Neuronal stem cell (in vitro differentiated cells): ENCODE measurements at regions not wholly inside any gene's neighbourhood (a gene's known extent, or its start where the extent isn't known, plus 50 kb on each side); places are given as distances from the start of the nearest gene placed in this dataset.

ENCODE experiments used
- DNase-seq: peaks from one replicate; pipeline ENCODE4 v3.0.0-alpha.2; 2013; ENCODE audit warnings: low spot score
- H2AFZ ChIP-seq: one replicate; pipeline ENCODE4 v1.6.1; 2013; ENCODE audit warnings: mild to moderate bottlenecking, low read length, inconsistent platforms
- H2AK5ac ChIP-seq: 2 replicates; pipeline ENCODE4 v1.6.1; 2013; ENCODE audit warnings: low read depth, mild to moderate bottlenecking, inconsistent platforms, low read length, moderate library complexity, mixed read lengths
- H2BK120ac ChIP-seq: 2 replicates; pipeline ENCODE4 v1.6.1; 2013; ENCODE audit warnings: low read depth, mild to moderate bottlenecking, inconsistent platforms, low read length, moderate library complexity, mixed read lengths
- H2BK12ac ChIP-seq: one replicate; pipeline ENCODE4 v1.6.1; 2013; ENCODE audit warnings: low read length, inconsistent platforms
- H2BK15ac ChIP-seq: 2 replicates; pipeline ENCODE4 v1.6.1; 2013; ENCODE audit warnings: mild to moderate bottlenecking, low read length, inconsistent platforms, mixed read lengths
- H2BK5ac ChIP-seq: one replicate; pipeline ENCODE4 v1.6.1; 2013; ENCODE audit warnings: inconsistent platforms, mild to moderate bottlenecking, low read length, moderate library complexity
- H3K14ac ChIP-seq: one replicate; pipeline ENCODE4 v1.6.1; 2013; ENCODE audit warnings: low read length, inconsistent platforms
- H3K18ac ChIP-seq: 2 replicates; pipeline ENCODE4 v1.6.1; 2013; ENCODE audit warnings: low read length, inconsistent platforms
- H3K23ac ChIP-seq: 2 replicates; pipeline ENCODE4 v1.6.1; 2013; ENCODE audit warnings: low read depth, mild to moderate bottlenecking, mixed read lengths, low read length, inconsistent platforms; ENCODE audit not compliant: poor library complexity
- H3K27ac ChIP-seq: replicated peaks from 3 replicates; pipeline ENCODE4 v1.5.1; 2013; ENCODE audit warnings: low read length, inconsistent platforms
- H3K27me3 ChIP-seq, 3 experiments: 2 replicates each; pipeline ENCODE4 v1.6.1; 2013; ENCODE audit warnings: low read length in 3 of 3, mild to moderate bottlenecking in 2 of 3, inconsistent platforms in 1 of 3, low read depth in 1 of 3, mixed read lengths in 1 of 3, moderate library complexity in 1 of 3; ENCODE audit not compliant: control insufficient read depth in 3 of 3, insufficient read depth in 3 of 3
- H3K36me3 ChIP-seq, 2 donors: replicated peaks in 1 of 2; 2 replicates each; pipeline ENCODE4 v1.6.1; 2013; ENCODE audit warnings: low read length in 2 of 2; ENCODE audit not compliant: control insufficient read depth in 2 of 2, insufficient read depth in 2 of 2
- H3K4ac ChIP-seq: 2 replicates; pipeline ENCODE4 v1.6.1; 2013; ENCODE audit warnings: inconsistent platforms, mild to moderate bottlenecking, low read length, moderate library complexity
- H3K4me1 ChIP-seq, 2 donors: 1 replicate in 1 of 2; 2 replicates in 1 of 2; pipeline ENCODE4 v1.6.1; 2013; ENCODE audit warnings: low read length in 2 of 2, low read depth in 1 of 2; ENCODE audit not compliant: control insufficient read depth in 2 of 2, insufficient read depth in 1 of 2
- H3K4me2 ChIP-seq: one replicate; pipeline ENCODE4 v1.6.1; 2013; ENCODE audit warnings: mild to moderate bottlenecking, low read length, inconsistent platforms; ENCODE audit not compliant: insufficient read depth, poor library complexity, severe bottlenecking
- H3K4me3 ChIP-seq, 2 donors: 2 replicates each; pipeline ENCODE4 v1.5.1; 2013; ENCODE audit warnings: low read length in 2 of 2, mild to moderate bottlenecking in 2 of 2, inconsistent platforms in 1 of 2, moderate library complexity in 1 of 2
- H3K79me1 ChIP-seq: one replicate; pipeline ENCODE4 v1.6.1; 2013; ENCODE audit warnings: low read depth, mild to moderate bottlenecking, inconsistent platforms, low read length, moderate library complexity
- H3K9ac ChIP-seq: one replicate; pipeline ENCODE4 v1.6.1; 2013; ENCODE audit warnings: mild to moderate bottlenecking, low read depth, low read length, inconsistent platforms; ENCODE audit not compliant: poor library complexity
- H3K9me3 ChIP-seq, 2 donors: replicated peaks in 1 of 2; 2 replicates each; pipeline versions ENCODE3 to v1.6.1; 2013; ENCODE audit warnings: low read length in 2 of 2, mild to moderate bottlenecking in 2 of 2, inconsistent platforms in 1 of 2, low read depth in 1 of 2, mixed read lengths in 1 of 2, moderate library complexity in 1 of 2; ENCODE audit not compliant: control insufficient read depth in 2 of 2, insufficient read depth in 1 of 2
- H4K8ac ChIP-seq: one replicate; pipeline ENCODE4 v1.6.1; 2013; ENCODE audit warnings: low read depth, mild to moderate bottlenecking, inconsistent platforms, low read length, moderate library complexity
- H4K91ac ChIP-seq: one replicate; pipeline ENCODE4 v1.6.1; 2013; ENCODE audit warnings: low read length, low read depth, mild to moderate bottlenecking, inconsistent platforms; ENCODE audit not compliant: poor library complexity
- WGBS, 2 donors: extraction: QIAGEN DNeasy Blood & Tissue Kit; methylation state at CpG; one replicate each; pipeline ENCODE4 v1.1.7; 2013; ENCODE audit warnings: missing lambda C conversion rate in 2 of 2, mixed read lengths in 1 of 2; ENCODE audit not compliant: insufficient read length in 2 of 2, insufficient replicate concordance in 1 of 2; ENCODE audit errors: extremely low coverage in 2 of 2; 5-methylcytosine and 5-hydroxymethylcytosine counted together

DNA sequence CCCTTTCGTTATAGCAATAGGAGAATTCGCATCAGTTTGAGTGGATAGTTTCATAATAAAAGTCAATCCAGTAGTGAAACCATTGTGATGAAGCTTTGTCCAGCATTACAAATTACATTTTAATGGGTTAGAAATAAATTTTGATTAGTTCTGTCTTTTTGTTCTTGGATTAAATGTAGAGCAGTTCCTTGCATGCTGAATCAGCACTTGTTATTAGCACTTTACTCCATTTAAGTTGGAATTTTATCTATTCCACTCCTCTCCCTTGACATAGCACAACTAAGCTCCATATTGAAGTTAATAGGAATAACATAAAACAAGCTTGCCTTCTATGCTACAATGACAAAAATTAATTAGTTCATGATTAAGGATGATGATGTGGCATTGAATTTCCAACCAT, 624.1 kb downstream of the CCDC85A start:
- Histone ChIP-seq H3K4ac (no peak overlapping the region), H3K27ac (no peak overlapping the region), H2BK120ac (no peak overlapping the region), H3K4me3 (no peak overlapping the region), H3K79me1 (no peaks in the 10 kb centered on the region), H2BK12ac (no peak overlapping the region), H2BK5ac (no peak overlapping the region), H3K36me3 (no peaks in the 10 kb centered on the region), H4K8ac (no peak overlapping the region), H3K14ac (no peak overlapping the region), H3K18ac (no peak overlapping the region), H3K9me3 (no peaks in the 10 kb centered on the region), H2BK15ac (no peak overlapping the region), H3K4me2 (no peak overlapping the region), H3K27me3 (no peaks in the 10 kb centered on the region), H3K23ac (no peak overlapping the region), H2AK5ac (no peak overlapping the region), H4K91ac (no peak overlapping the region), H3K9ac (no peak overlapping the region), H2AFZ (no peak overlapping the region), H3K4me1 (no peaks in the 10 kb centered on the region)
- WGBS, 2 donors: no CpG with 5 or more reads among the region's 2 CpGs
- no peak for DNase-seq

DNA sequence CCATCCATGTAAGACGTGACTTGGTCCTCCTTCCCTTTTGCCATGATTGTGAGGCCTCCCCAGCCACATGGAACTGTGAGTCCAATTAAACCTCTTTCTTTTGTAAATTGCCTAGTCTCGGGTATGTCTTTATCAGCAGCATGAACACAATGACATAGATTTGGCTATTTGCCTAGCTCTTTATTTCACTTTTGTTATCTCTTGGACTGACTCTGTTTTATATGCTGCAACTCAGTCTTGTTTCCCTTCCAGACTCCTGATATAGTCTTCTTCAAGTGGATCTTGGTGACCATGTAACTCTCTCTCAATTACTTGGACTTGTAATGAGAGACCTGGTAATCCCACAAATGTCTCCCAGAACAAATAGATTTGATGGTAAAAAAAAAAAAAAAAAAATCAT, 627.6 kb downstream of the CCDC85A start:
- Histone ChIP-seq H2BK15ac (no peak overlapping the region), H2AFZ (no peak overlapping the region), H2BK12ac (no peak overlapping the region), H3K4me1 (no peaks in the 10 kb centered on the region), H2BK120ac (no peak overlapping the region), H3K18ac (no peak overlapping the region), H4K91ac (no peak overlapping the region), H3K27ac (no peak overlapping the region), H2BK5ac (no peak overlapping the region), H3K4ac (no peak overlapping the region), H3K9me3 (no peaks in the 10 kb centered on the region), H3K9ac (no peak overlapping the region), H3K14ac (no peak overlapping the region), H4K8ac (no peak overlapping the region), H2AK5ac (no peak overlapping the region), H3K27me3 (no peaks in the 10 kb centered on the region), H3K36me3 (no peaks in the 10 kb centered on the region), H3K79me1 (no peaks in the 10 kb centered on the region), H3K4me3 (no peak overlapping the region), H3K23ac (no peak overlapping the region), H3K4me2 (no peak overlapping the region)
- DNase-seq: no peak
- WGBS, 2 donors: no CpG with 5 or more reads among the region's 2 CpGs

DNA sequence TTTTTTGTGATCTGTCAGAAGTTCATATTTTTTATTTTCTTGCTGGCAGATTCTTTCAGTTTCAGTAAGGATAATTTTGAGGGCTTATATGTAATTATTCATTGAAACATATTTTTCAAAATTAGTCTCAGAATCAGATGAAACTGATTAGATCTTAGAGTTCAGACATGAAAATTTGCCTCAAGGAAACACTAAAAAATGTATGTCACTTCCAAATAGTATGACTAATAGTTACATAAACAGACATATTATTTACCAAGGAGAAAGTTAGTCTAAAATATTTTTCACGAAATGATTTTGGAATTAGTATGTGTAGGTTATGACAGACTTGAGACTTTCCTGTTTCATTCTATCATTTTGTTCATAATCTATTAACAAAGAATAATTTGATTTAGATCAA, 628.6 kb downstream of the CCDC85A start:
- DNase-seq: no peak
- H3K4me2 ChIP-seq: no peak overlapping the region
- no peak overlapping the region for H3K18ac ChIP-seq
- no peak overlapping the region for H2BK120ac ChIP-seq
- H2BK12ac ChIP-seq: no peak overlapping the region
- no peak overlapping the region for H2AFZ ChIP-seq
- no peak overlapping the region for H3K23ac ChIP-seq
- H3K27ac ChIP-seq: no peak overlapping the region
- no peak overlapping the region for H3K4ac ChIP-seq
- no peaks in the 10 kb centered on the region for H3K36me3 ChIP-seq
- H3K9ac ChIP-seq: no peak overlapping the region
- H2BK15ac ChIP-seq: no peak overlapping the region
- H2AK5ac ChIP-seq: no peak overlapping the region
- H3K9me3 ChIP-seq: no peaks in the 10 kb centered on the region
- H3K4me3 ChIP-seq: no peak overlapping the region
- WGBS, 2 donors: no CpG with 5 or more reads among the region's 1 CpG
- no peaks in the 10 kb centered on the region for H3K27me3 ChIP-seq
- no peak overlapping the region for H4K91ac ChIP-seq
- H3K14ac ChIP-seq: no peak overlapping the region
- no peak overlapping the region for H2BK5ac ChIP-seq
- H3K4me1 ChIP-seq: no peaks in the 10 kb centered on the region
- H4K8ac ChIP-seq: no peak overlapping the region
- no peaks in the 10 kb centered on the region for H3K79me1 ChIP-seq

DNA sequence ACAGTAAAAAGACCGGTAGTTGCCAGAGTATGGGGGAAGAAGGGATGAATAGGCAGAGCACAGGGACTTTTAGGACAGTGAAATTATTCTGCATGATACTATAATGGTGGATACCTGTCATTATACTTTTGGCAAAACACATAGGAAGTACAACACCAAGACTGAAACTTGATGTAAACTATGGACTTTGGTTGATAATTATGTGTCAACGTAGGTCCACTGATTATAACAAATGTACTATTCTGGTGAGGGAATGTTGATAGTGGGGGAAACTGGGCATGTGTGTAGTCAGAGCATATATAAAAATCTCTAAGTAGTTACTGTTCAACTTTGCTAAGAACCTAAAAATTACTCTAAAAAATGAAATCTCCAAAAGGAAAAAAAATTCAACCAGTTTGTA, 629.7 kb downstream of the CCDC85A start:
- Histone ChIP-seq H3K27ac (no peak overlapping the region), H4K91ac (no peak overlapping the region), H3K4me2 (no peak overlapping the region), H3K14ac (no peak overlapping the region), H2BK15ac (no peak overlapping the region), H3K4ac (no peak overlapping the region), H2BK5ac (no peak overlapping the region), H2BK120ac (no peak overlapping the region), H3K79me1 (no peaks in the 10 kb centered on the region), H2BK12ac (no peak overlapping the region), H3K9me3 (no peaks in the 10 kb centered on the region), H3K23ac (no peak overlapping the region), H3K18ac (no peak overlapping the region), H3K9ac (no peak overlapping the region), H3K36me3 (no peaks in the 10 kb centered on the region), H3K4me1 (no peaks in the 10 kb centered on the region), H4K8ac (no peak overlapping the region), H2AK5ac (no peak overlapping the region), H2AFZ (no peak overlapping the region), H3K4me3 (no peak overlapping the region), H3K27me3 (no peaks in the 10 kb centered on the region)
- no peak for DNase-seq
- no CpG with 5 or more reads among the region's 2 CpGs for WGBS, 2 donors
